PFSK-1 (cell line): ENCODE measurements at regions not wholly inside any gene's neighbourhood (a gene's known extent, or its start where the extent isn't known, plus 50 kb on each side); places are given as distances from the start of the nearest gene placed in this dataset.

ENCODE experiments used
- FOXP2 ChIP-seq: optimal IDR thresholded peaks from 2 replicates; pipeline ENCODE3; 2011; ENCODE audit warnings: borderline replicate concordance, control low read depth, inconsistent platforms; ENCODE audit not compliant: insufficient read depth; ENCODE audit errors: extremely low read length, extremely low read depth
- POLR2AphosphoS5 ChIP-seq: IDR thresholded peaks from 2 replicates; pipeline ENCODE4 v1.6.1; 2012; ENCODE audit warnings: low read depth, mild to moderate bottlenecking, control low read depth, low read length, moderate library complexity
- REST ChIP-seq, 2 experiments: IDR thresholded peaks; 2 replicates each; pipeline versions ENCODE4 v1.6.1 to v1.8.0; 2011 to 2012; ENCODE audit warnings: low read depth in 2 of 2, low read length in 2 of 2, control low read depth in 1 of 2, inconsistent platforms in 1 of 2, mild to moderate bottlenecking in 1 of 2, moderate library complexity in 1 of 2; ENCODE audit not compliant: insufficient read depth in 1 of 2
- SIN3A ChIP-seq: IDR thresholded peaks from 2 replicates; pipeline ENCODE4 v1.6.1; 2012; ENCODE audit warnings: mild to moderate bottlenecking, low read length, moderate library complexity, borderline replicate concordance; ENCODE audit not compliant: insufficient read depth
- TAF1 ChIP-seq: IDR thresholded peaks from 2 replicates; pipeline ENCODE4 v1.6.1; 2012; ENCODE audit warnings: low read length, control low read depth, borderline replicate concordance; ENCODE audit not compliant: insufficient read depth

DNA sequence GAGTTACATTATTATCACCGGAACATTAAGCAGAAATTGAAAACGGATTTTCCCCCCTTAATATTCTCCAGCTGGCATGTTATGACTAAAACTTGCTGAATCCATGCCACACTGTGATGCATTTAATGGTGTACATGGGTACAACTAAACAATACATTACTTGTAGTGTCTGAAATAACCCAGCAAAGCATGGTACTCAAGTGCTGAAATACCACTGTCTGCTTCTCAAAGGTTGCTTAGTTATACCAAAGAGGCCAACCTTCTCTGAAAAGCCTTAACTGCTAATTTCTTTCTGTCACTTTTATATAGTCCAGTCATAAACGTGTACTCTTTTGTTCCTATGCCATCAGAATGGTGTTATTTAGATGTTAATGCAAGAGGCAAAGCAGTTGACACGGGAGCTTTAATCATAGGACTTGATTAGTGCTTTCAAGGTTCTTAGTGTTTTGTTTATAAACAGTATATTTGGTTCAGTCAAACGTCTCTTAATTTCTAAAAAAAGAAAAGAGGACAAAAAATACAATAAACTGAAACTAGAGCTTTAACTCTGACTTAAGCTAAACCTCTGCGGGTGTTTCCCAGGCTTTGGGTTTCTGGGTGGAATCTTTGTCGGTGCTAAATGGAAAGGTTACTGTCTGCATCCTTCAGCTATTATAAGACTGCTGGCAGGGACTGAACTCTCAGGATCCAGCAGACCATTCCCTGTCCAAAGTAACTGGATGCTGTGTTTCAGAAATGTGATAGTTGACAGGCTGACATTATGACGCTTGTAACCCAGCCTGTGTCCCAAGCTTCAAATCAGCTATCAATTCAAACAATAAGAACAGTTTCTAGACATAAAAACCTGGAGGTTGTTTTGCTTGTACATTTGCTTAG lies 202.6 kb downstream of the PPP1R3A start:
- no peak for TF ChIP-seq SIN3A
- no peak for TF ChIP-seq FOXP2
- no peak for TF ChIP-seq TAF1
- no peak for TF ChIP-seq POLR2AphosphoS5

GRCh38 chr7:113715262-113715661 lies 203.5 kb downstream of the PPP1R3A start:
- TF ChIP-seq POLR2AphosphoS5, result no peak
- no peak for TF ChIP-seq REST (IDR thresholded peaks at IDR 0.05; ENCODE audit: insufficient read depth in 1 of 2, low read depth in 2 of 2, low read length in 2 of 2)
- TF ChIP-seq SIN3A, result no peak
- no peak for TF ChIP-seq FOXP2
- TF ChIP-seq TAF1, result no peak

GRCh38 chr7:113710310-113711096 lies 208.3 kb downstream of the PPP1R3A start:
- no peak for TF ChIP-seq POLR2AphosphoS5
- no peak for TF ChIP-seq REST (IDR thresholded peaks at IDR 0.05; ENCODE audit: insufficient read depth in 1 of 2, low read depth in 2 of 2, low read length in 2 of 2)
- TF ChIP-seq FOXP2, result no peak

DNA sequence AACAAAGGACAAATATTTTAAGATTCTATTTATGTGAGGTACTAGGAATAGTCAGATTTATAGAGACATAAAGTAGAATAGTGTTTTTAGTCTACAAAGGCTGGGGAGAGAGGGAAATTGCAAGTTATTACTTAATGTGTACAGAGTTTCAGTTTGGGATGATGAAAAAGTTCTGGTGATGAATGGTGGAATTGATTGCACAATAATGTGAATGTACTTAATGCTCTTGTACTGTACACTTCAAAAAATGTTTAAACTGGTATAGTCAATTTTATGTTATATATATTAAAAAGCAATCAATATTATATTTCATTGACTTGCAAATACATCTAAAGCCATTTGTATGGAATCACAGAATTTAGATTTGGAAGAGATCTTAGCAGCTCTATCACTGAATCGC lies 213.4 kb downstream of the PPP1R3A start:
- TF ChIP-seq TAF1 (no peak), SIN3A (no peak), POLR2AphosphoS5 (no peak), FOXP2 (no peak), REST (IDR thresholded peaks at IDR 0.05; ENCODE audit: insufficient read depth in 1 of 2, low read depth in 2 of 2, low read length in 2 of 2) (no peak)

- no peak for TF ChIP-seq POLR2AphosphoS5
- no peak for TF ChIP-seq FOXP2
- TF ChIP-seq TAF1, result no peak
- no peak for TF ChIP-seq SIN3A
- TF ChIP-seq REST (IDR thresholded peaks at IDR 0.05; ENCODE audit: insufficient read depth in 1 of 2, low read depth in 2 of 2, low read length in 2 of 2), result no peak
These were observed 220.1 kb downstream of the PPP1R3A start for GRCh38 chr7:113698556-113699220.
